Epithelial cell of esophagus (primary cell): ENCODE measurements at regions not wholly inside any gene's neighbourhood (a gene's known extent, or its start where the extent isn't known, plus 50 kb on each side); places are given as distances from the start of the nearest gene placed in this dataset.

ENCODE experiments used
- DNase-seq: peaks from one replicate; pipeline ENCODE4 v3.0.0; 2010; ENCODE audit warnings: low read depth
- H3K4me3 ChIP-seq: 2 replicates; pipeline ENCODE4 v1.5.1; 2011; ENCODE audit warnings: mild to moderate bottlenecking, low read length, control low read depth
- CTCF ChIP-seq: IDR thresholded peaks from 2 replicates; pipeline ENCODE4 v1.5.1; 2011; ENCODE audit warnings: low read depth, mild to moderate bottlenecking, low read length, control low read depth, inconsistent platforms; ENCODE audit not compliant: insufficient read depth; ENCODE audit errors: missing control alignments

- no peak overlapping the region for H3K4me3 ChIP-seq
- no peak for DNase-seq
- no peak for TF ChIP-seq CTCF
Observed at GRCh38 chr4:153116291-153116680, 88.0 kb upstream of the TRIM2 start.

DNA sequence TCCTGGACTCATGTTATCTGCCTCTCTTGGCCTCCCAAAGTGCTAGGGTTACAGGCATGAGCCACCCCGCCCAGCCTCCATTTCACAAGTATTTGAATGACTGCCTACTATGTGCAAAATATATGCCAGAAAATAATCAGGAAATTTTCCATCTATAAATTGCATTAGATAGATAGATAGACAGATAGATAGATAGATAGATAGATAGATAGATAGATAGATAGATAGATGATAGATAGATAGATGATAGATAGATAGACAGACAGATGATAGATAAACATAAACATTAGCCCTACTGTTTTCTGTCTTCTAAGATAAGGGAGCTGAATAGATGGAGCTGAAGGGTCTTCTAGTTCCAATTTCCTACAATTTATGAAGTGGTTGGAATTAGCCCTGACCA is 87.4 kb upstream of the TRIM2 start:
- DNase-seq: no peak
- H3K4me3 ChIP-seq: no peak overlapping the region
- TF ChIP-seq CTCF: no peak

- H3K4me3 ChIP-seq: no peak overlapping the region
- no peak for TF ChIP-seq CTCF
- no peak for DNase-seq
Observed at GRCh38 chr4:153117554-153117953, 86.7 kb upstream of the TRIM2 start.

GRCh38 chr4:153119626-153120025 is 84.6 kb upstream of the TRIM2 start:
- DNase-seq: no peak
- no peak for TF ChIP-seq CTCF
- H3K4me3 ChIP-seq: no peak overlapping the region

- H3K4me3 ChIP-seq: no peak overlapping the region
- no peak for DNase-seq
- TF ChIP-seq CTCF: no peak
Observed at GRCh38 chr4:153120235-153120634, 84.0 kb upstream of the TRIM2 start.

- no peak for TF ChIP-seq CTCF
- H3K4me3 ChIP-seq: no peak overlapping the region
- DNase-seq: no peak
Observed at GRCh38 chr4:153122855-153123254, 81.4 kb upstream of the TRIM2 start.

DNA sequence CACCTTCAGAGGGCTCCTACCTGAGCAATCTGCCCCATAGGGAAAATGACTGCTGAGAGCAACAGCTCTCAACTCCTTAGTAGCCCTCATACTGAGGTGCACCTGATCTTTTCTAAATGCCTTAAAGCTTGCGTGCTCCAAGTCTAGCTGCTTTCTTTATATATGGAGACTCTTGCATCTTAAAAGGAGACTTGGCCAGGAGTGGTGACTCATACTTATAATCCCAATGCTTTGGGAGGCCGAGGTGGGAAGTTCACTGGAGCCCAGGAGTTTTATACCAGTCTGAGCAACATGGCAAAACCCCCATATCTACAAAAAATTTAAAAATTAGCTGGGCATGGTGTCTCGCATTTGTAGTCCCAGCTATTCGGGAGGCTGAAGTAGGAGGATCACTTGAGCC is 78.1 kb upstream of the TRIM2 start:
- no peak for TF ChIP-seq CTCF
- no peak overlapping the region for H3K4me3 ChIP-seq
- DNase-seq: no peak
